22Rv1 (cell line): ENCODE measurements at regions not wholly inside any gene's neighbourhood (a gene's known extent, or its start where the extent isn't known, plus 50 kb on each side); places are given as distances from the start of the nearest gene placed in this dataset.
A peak's percentile ranks its signal among the peaks of the same experiment; 100 is the strongest.

Experiments
- H3K27ac ChIP-seq: fragments of 450-650 bp; 2 replicates; pipeline ENCODE4 v1.5.1; 2017
- ZFX ChIP-seq: fragments of 450-650 bp; IDR thresholded peaks from 2 replicates; pipeline ENCODE4 v1.6.1; 2017; ENCODE audit warnings: antibody characterized with exemption, borderline replicate concordance
- TF ChIP-seq, protein P1 (sequence below): fragments of 450-650 bp; IDR thresholded peaks from 2 replicates; pipeline ENCODE4 v1.5.1; 2017; ENCODE audit warnings: mild to moderate bottlenecking

DNA sequence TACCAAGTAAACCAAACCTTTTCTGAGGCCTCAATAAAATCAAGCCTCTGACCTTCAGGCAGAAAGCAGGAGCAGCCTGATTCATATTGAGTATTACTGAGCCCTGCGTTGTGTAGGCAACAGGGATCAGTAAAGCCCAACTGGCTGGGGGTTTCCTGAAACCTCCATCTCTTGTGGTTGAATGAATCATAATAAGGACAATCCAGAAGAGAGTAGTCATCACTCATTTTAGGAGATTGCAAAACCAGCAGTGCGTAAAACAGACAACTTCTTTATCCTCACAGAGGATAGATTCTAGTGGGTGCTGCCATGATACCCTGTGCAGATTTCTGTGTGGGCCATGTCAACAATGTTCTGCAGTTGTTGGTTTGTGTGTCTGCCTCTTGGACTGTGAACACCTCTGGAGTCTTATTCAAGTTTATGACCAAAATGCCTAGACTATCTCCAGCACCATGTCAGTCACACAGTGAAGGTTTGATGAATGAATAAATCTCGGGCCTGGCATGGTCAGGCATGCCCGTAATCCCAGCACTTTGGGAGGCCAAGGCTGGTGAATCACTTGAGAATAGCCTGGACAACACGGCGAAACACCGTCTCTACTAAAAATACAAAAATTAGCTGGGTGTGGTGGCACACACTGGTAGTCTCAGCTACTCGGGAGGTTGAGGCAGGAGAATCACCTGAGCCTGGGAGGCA lies 51.8 kb upstream of the RAB27B start:
- H3K27ac ChIP-seq: no peak overlapping the region; the same call in 1 of the 2 replicates
- TF ChIP-seq, protein P1, sequence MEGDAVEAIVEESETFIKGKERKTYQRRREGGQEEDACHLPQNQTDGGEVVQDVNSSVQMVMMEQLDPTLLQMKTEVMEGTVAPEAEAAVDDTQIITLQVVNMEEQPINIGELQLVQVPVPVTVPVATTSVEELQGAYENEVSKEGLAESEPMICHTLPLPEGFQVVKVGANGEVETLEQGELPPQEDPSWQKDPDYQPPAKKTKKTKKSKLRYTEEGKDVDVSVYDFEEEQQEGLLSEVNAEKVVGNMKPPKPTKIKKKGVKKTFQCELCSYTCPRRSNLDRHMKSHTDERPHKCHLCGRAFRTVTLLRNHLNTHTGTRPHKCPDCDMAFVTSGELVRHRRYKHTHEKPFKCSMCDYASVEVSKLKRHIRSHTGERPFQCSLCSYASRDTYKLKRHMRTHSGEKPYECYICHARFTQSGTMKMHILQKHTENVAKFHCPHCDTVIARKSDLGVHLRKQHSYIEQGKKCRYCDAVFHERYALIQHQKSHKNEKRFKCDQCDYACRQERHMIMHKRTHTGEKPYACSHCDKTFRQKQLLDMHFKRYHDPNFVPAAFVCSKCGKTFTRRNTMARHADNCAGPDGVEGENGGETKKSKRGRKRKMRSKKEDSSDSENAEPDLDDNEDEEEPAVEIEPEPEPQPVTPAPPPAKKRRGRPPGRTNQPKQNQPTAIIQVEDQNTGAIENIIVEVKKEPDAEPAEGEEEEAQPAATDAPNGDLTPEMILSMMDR: no peak
- TF ChIP-seq ZFX: no peak

DNA sequence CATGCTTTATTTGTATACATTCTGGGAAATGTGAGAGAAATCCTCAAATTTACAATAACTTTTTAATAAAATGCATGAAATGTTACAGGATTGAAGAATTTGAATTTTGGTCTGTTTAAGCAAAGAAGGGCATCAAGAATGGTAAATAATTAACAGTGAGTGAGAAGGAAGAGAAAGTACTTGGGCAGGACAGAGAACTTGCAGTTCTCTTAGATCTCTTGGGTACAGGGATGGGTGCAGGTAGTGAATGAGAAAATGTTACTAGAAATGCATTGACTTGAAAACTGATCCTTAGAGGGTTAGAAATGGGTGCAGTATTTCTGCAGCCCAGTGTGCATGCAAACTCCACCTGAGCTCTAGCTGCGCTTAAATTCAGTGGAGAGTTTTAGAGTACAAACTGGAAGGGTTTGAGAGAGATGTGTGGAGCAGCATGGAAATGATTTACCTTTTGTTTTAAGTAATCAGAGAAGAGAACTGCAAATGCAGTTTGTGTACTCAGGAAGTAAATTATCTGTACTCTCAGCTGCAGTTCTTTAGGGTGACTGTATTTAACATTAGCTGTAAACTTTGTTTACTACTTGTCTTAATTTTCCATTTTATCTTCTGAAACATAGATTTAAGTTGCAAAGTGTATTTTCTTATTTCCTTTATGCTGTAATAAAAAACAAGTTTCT lies 51.0 kb upstream of the RAB27B start:
- peak overlapping the region; percentile 48 for H3K27ac ChIP-seq
- no peak for TF ChIP-seq ZFX
- TF ChIP-seq, protein P1: no peak

DNA sequence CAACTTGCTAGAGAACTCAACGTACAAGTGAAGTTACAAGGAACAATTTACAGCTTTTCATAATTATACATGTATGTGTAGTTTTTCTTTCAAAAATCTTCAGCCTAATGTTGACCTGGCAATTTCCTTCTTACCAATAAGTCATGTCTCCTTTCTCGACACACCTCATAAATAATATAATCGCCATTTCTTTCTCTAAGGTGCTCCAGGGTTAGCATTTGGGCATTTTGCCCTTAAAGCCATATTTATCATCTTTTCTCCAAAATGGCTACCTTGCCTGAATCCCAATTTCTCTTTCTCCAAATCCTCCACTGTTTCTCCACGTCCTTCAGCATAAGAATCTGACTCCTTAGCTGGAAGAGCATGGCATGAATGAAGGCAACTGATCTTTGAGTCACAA lies 50.3 kb upstream of the RAB27B start:
- TF ChIP-seq, protein P1: no peak
- no peak for TF ChIP-seq ZFX

More for the DNA sequence above, 50.3 kb upstream of the RAB27B start:
- H3K27ac ChIP-seq: peak overlapping the region; percentile 48
